GM23338 (cell line): ENCODE measurements at regions not wholly inside any gene's neighbourhood (a gene's known extent, or its start where the extent isn't known, plus 50 kb on each side); places are given as distances from the start of the nearest gene placed in this dataset.

Experiments
- ATAC-seq: fragments of 200-7000 bp; cut with Tn5 transposase; 3 replicates; pipeline ENCODE4 v1.9.1; 2020
- DNase-seq: peaks from one replicate; pipeline ENCODE4 v3.0.0-alpha.2; 2015; ENCODE audit warnings: low spot score
- H2AFZ ChIP-seq: fragments of 200-600 bp; sonication (generic); 2 replicates; pipeline ENCODE4 v1.8.0; 2016; ENCODE audit warnings: antibody characterized with exemption, mild to moderate bottlenecking, moderate library complexity
- H3F3A ChIP-seq: fragments of 200-600 bp; sonication (generic); replicated peaks from 2 replicates; pipeline ENCODE4 v1.8.0; 2017; ENCODE audit warnings: antibody characterized with exemption, mixed run types, low read depth
- H3K27ac ChIP-seq: fragments of 200-600 bp; sonication (generic); 2 replicates; pipeline ENCODE4 v1.6.1; 2016; ENCODE audit warnings: low read depth
- H3K27me3 ChIP-seq: fragments of 200-600 bp; sonication (generic); 2 replicates; pipeline ENCODE4 v1.8.0; 2016; ENCODE audit warnings: mild to moderate bottlenecking, mixed run types, moderate library complexity; ENCODE audit not compliant: insufficient read depth
- H3K36me3 ChIP-seq: fragments of 200-600 bp; sonication (generic); 2 replicates; pipeline ENCODE4 v1.8.0; 2016; ENCODE audit warnings: mild to moderate bottlenecking; ENCODE audit not compliant: insufficient read depth
- H3K4me1 ChIP-seq: fragments of 200-600 bp; sonication (generic); 2 replicates; pipeline ENCODE4 v1.8.0; 2016; ENCODE audit warnings: mild to moderate bottlenecking, moderate library complexity; ENCODE audit not compliant: insufficient read depth
- H3K4me2 ChIP-seq: fragments of 200-600 bp; sonication (generic); 2 replicates; pipeline ENCODE4 v1.7.1; 2017; ENCODE audit warnings: mixed run types
- H3K4me3 ChIP-seq: fragments of 200-600 bp; sonication (generic); 2 replicates; pipeline ENCODE4 v1.6.1; 2016; ENCODE audit warnings: mixed run types
- H3K79me2 ChIP-seq: fragments of 200-600 bp; sonication (generic); replicated peaks from 2 replicates; pipeline ENCODE4 v1.8.0; 2017; ENCODE audit warnings: mild to moderate bottlenecking; ENCODE audit not compliant: insufficient read depth
- H3K9me2 ChIP-seq: fragments of 200-600 bp; sonication (generic); 2 replicates; pipeline ENCODE4 v1.8.0; 2017; ENCODE audit not compliant: insufficient read depth
- H4K20me1 ChIP-seq: fragments of 200-600 bp; sonication (generic); replicated peaks from 2 replicates; pipeline ENCODE4 v1.8.0; 2017; ENCODE audit warnings: mild to moderate bottlenecking; ENCODE audit not compliant: insufficient read depth
- H3K27ac Mint-ChIP-seq: 2 replicates; pipeline ENCODE4 v1.8.0; 2020; ENCODE audit warnings: inconsistent platforms, mild to moderate bottlenecking, moderate library complexity, mixed read lengths
- H3K27me3 Mint-ChIP-seq: 3 replicates; pipeline ENCODE4 v1.8.0; 2022; ENCODE audit warnings: low read depth, mild to moderate bottlenecking, moderate library complexity, mixed read lengths, inconsistent platforms; ENCODE audit not compliant: insufficient read depth, poor library complexity
- H3K36me3 Mint-ChIP-seq: 3 replicates; pipeline ENCODE4 v1.8.0; 2021; ENCODE audit warnings: low read depth, mild to moderate bottlenecking, inconsistent platforms, moderate library complexity, mixed read lengths
- H3K4me1 Mint-ChIP-seq: 3 replicates; pipeline ENCODE4 v1.8.0; 2020; ENCODE audit warnings: mild to moderate bottlenecking, inconsistent platforms, mixed read lengths
- H3K4me3 Mint-ChIP-seq: 3 replicates; pipeline ENCODE4 v1.8.0; 2021; ENCODE audit warnings: moderate library complexity, mild to moderate bottlenecking, inconsistent platforms, mixed read lengths
- H3K9me3 Mint-ChIP-seq: 3 replicates; pipeline ENCODE4 v1.8.0; 2020; ENCODE audit warnings: moderate library complexity, mild to moderate bottlenecking, inconsistent platforms, mixed read lengths
- CREB1 ChIP-seq: fragments of 250-450 bp; sonication (Bioruptor Pico); IDR thresholded peaks from 2 replicates; pipeline ENCODE4 v1.5.0; 2020; ENCODE audit warnings: low read depth, mild to moderate bottlenecking, moderate library complexity
- ETS1 ChIP-seq: IDR thresholded peaks from 2 replicates; pipeline ENCODE4 v1.6.1; 2016; ENCODE audit warnings: antibody characterized with exemption
- EZH2 ChIP-seq: fragments of 200-600 bp; sonication (generic); IDR thresholded peaks from one replicate; pipeline ENCODE4 v1.8.0; 2017; ENCODE audit warnings: antibody characterized with exemption, mild to moderate bottlenecking, low read depth; ENCODE audit not compliant: unreplicated experiment
- EZH2phosphoT487 ChIP-seq: fragments of 200-600 bp; sonication (generic); IDR thresholded peaks from one replicate; pipeline ENCODE4 v1.8.1; 2018; ENCODE audit warnings: antibody characterized with exemption; ENCODE audit not compliant: unreplicated experiment
- JUNB ChIP-seq: IDR thresholded peaks from one replicate; pipeline ENCODE4 v1.6.1; 2016; ENCODE audit warnings: antibody characterized with exemption; ENCODE audit not compliant: unreplicated experiment
- NANOG ChIP-seq: IDR thresholded peaks from 2 replicates; pipeline ENCODE4 v1.6.1; 2016; ENCODE audit warnings: antibody characterized with exemption, borderline replicate concordance
- POLR2AphosphoS5 ChIP-seq: IDR thresholded peaks from 2 replicates; pipeline ENCODE4 v1.6.1; 2016; ENCODE audit warnings: antibody characterized with exemption, low read depth
- REST ChIP-seq: IDR thresholded peaks from one replicate; pipeline ENCODE4 v1.6.1; 2018; ENCODE audit warnings: antibody characterized with exemption; ENCODE audit not compliant: unreplicated experiment
- STAT1 ChIP-seq: IDR thresholded peaks from one replicate; pipeline ENCODE4 v1.6.1; 2016; ENCODE audit warnings: antibody characterized with exemption; ENCODE audit not compliant: unreplicated experiment
- ZNF114 ChIP-seq: fragments of 250-450 bp; sonication (Bioruptor Pico); IDR thresholded peaks from 2 replicates; pipeline ENCODE4 v1.5.0; 2020; ENCODE audit warnings: mild to moderate bottlenecking, moderate library complexity
- ZNF331 ChIP-seq: fragments of 250-450 bp; sonication (Bioruptor Pico); IDR thresholded peaks from 2 replicates; pipeline ENCODE4 v1.5.0; 2020; ENCODE audit warnings: low read depth, mild to moderate bottlenecking, moderate library complexity
- ZNF462 ChIP-seq: fragments of 250-450 bp; sonication (Bioruptor Pico); IDR thresholded peaks from 2 replicates; pipeline ENCODE4 v1.5.0; 2020; ENCODE audit warnings: mild to moderate bottlenecking, moderate library complexity
- TF ChIP-seq, protein P1 (sequence below), 2 experiments: fragments of 200-600 bp in 1 of 2; sonication (generic) in 1 of 2; conservative IDR thresholded peaks; 2 replicates each; pipeline versions ENCODE4 v1.5.1 to v1.6.1; 2016 to 2017; ENCODE audit warnings: antibody characterized with exemption in 2 of 2, low read depth in 2 of 2, mild to moderate bottlenecking in 2 of 2, moderate library complexity in 1 of 2

GRCh38 chr1:83734420-83734819 is 264.5 kb downstream of the TTLL7 start:
- DNase-seq (no peak), ATAC-seq (no peak)
- Mint-ChIP-seq H3K4me3 (no peak overlapping the region), H3K27me3 (no peaks in the 10 kb centered on the region), H3K9me3 (no peaks in the 10 kb centered on the region), H3K4me1 (no peaks in the 10 kb centered on the region), H3K27ac (no peak overlapping the region), H3K36me3 (no peaks in the 10 kb centered on the region)
- Histone ChIP-seq H3K36me3 (no peaks in the 10 kb centered on the region), H3K27ac (no peak overlapping the region), H3K79me2 (no peaks in the 10 kb centered on the region), H3K4me3 (no peak overlapping the region), H4K20me1 (no peaks in the 10 kb centered on the region), H3K4me1 (no peaks in the 10 kb centered on the region), H2AFZ (no peak overlapping the region), H3K27me3 (no peaks in the 10 kb centered on the region), H3F3A (no peaks in the 10 kb centered on the region), H3K9me2 (0 out of 2 replicates have a peak, but pooled peaks cover 6% of the 10 kb centered on the region), H3K4me2 (no peak overlapping the region)
- TF ChIP-seq JUNB: no peak
- TF ChIP-seq ZNF462 (CRISPR knock-in tag): no peak
- no peak for TF ChIP-seq REST
- no peak for TF ChIP-seq ETS1
- no peak for TF ChIP-seq ZNF114 (CRISPR knock-in tag)
- TF ChIP-seq CREB1 (CRISPR knock-in tag): no peak
- no peak for TF ChIP-seq EZH2
- TF ChIP-seq EZH2phosphoT487: no peak
- TF ChIP-seq POLR2AphosphoS5: no peak
- TF ChIP-seq STAT1: no peak
- no peak for TF ChIP-seq ZNF331 (CRISPR knock-in tag)
- TF ChIP-seq NANOG: no peak
- TF ChIP-seq, protein P1, sequence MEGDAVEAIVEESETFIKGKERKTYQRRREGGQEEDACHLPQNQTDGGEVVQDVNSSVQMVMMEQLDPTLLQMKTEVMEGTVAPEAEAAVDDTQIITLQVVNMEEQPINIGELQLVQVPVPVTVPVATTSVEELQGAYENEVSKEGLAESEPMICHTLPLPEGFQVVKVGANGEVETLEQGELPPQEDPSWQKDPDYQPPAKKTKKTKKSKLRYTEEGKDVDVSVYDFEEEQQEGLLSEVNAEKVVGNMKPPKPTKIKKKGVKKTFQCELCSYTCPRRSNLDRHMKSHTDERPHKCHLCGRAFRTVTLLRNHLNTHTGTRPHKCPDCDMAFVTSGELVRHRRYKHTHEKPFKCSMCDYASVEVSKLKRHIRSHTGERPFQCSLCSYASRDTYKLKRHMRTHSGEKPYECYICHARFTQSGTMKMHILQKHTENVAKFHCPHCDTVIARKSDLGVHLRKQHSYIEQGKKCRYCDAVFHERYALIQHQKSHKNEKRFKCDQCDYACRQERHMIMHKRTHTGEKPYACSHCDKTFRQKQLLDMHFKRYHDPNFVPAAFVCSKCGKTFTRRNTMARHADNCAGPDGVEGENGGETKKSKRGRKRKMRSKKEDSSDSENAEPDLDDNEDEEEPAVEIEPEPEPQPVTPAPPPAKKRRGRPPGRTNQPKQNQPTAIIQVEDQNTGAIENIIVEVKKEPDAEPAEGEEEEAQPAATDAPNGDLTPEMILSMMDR (conservative IDR thresholded peaks at IDR 0.05; ENCODE audit: low read depth in 2 of 2): no peak
